Sigmoid colon (tissue), 6 donors: ENCODE measurements at regions not wholly inside any gene's neighbourhood (a gene's known extent, or its start where the extent isn't known, plus 50 kb on each side); places are given as distances from the start of the nearest gene placed in this dataset.

Experiments
- DNase-seq: peaks from one replicate; pipeline ENCODE4 v3.0.0-alpha.2; 2019
- H3K27ac ChIP-seq, 4 donors: fragments of 200-600 bp; sonication (generic); one replicate each; pipeline ENCODE4 v1.5.1; 2016 to 2019; ENCODE audit warnings: mild to moderate bottlenecking in 1 of 4
- H3K27me3 ChIP-seq, 3 donors: fragments of 200-600 bp; sonication (generic); one replicate each; pipeline ENCODE4 v1.5.1; 2019; ENCODE audit warnings: mild to moderate bottlenecking in 1 of 3
- H3K36me3 ChIP-seq, 4 donors: fragments of 200-600 bp; sonication (generic); one replicate each; pipeline ENCODE4 v1.5.1; 2016 to 2019
- H3K4me1 ChIP-seq, 4 donors: fragments of 200-600 bp; sonication (generic); one replicate each; pipeline ENCODE4 v1.5.1; 2017 to 2019
- H3K4me3 ChIP-seq, 4 donors: fragments of 200-600 bp; sonication (generic); one replicate each; pipeline ENCODE4 v1.5.1; 2017 to 2019; ENCODE audit warnings: mild to moderate bottlenecking in 2 of 4, moderate library complexity in 1 of 4
- H3K9me3 ChIP-seq, 4 donors: fragments of 200-600 bp in 3 of 4; sonication (generic) in 3 of 4; one replicate each; pipeline versions ENCODE4 v1.5.1 to v1.6.1; 2013 to 2019
- CTCF ChIP-seq, 4 experiments: fragments of 450-650 bp in 3 of 4; fragments of 200-600 bp in 1 of 4; IDR thresholded peaks; one replicate each; pipeline ENCODE4 v1.5.1; 2016 to 2019; ENCODE audit warnings: antibody characterized with exemption in 4 of 4, mild to moderate bottlenecking in 3 of 4, moderate library complexity in 2 of 4
- EP300 ChIP-seq, 4 donors: sonication (generic); formaldehyde crosslinking; IDR thresholded peaks; one replicate each; pipeline ENCODE4 v1.6.1; 2017; ENCODE audit warnings: antibody characterized with exemption in 4 of 4
- POLR2A ChIP-seq, 2 donors: fragments of 450-650 bp; IDR thresholded peaks; one replicate each; pipeline ENCODE4 v1.6.1; 2016; ENCODE audit warnings: antibody characterized with exemption in 2 of 2, mild to moderate bottlenecking in 2 of 2, moderate library complexity in 2 of 2
- POLR2AphosphoS5 ChIP-seq, 4 donors: sonication (generic); formaldehyde crosslinking; IDR thresholded peaks; one replicate each; pipeline ENCODE4 v1.6.1; 2017; ENCODE audit warnings: antibody characterized with exemption in 4 of 4
- WGBS, 2 donors: extraction: QIAGEN DNeasy Blood & Tissue Kit; methylation state at CpG; one replicate each; pipeline ENCODE4 v1.1.7; 2013; 5-methylcytosine and 5-hydroxymethylcytosine counted together
- intact Hi-C: fragments of 100-400 bp; cut with DNase I; formaldehyde crosslinking; loops from one replicate; pipeline ENCODE4 v1.15.1; 2023
- donor health status: healthy with polysubstance abuse.
- donor health status: healthy.

DNA sequence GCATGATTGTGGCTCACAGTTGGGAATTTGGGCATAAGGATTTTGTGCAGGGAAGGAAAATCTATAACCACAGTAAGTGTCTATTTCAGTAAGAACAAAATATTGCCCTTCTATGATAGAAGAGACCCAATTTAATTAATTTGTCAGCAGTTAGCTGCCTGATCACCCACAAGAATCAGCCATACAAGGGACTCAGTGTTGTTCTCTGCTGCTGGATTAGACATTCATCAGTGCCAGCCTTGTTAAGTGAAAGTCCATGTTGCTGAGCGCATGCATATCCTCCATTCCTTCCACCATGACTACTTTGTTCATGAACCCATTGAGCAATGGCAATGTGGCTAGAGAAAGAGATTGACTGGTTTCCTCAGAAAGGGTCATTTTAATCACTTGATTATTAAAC lies 125.3 kb upstream of the PDHA2 start:
- intact Hi-C loops, result no loop called here
- TF ChIP-seq POLR2A (IDR thresholded peaks at IDR 0.05), result no peak
- TF ChIP-seq POLR2AphosphoS5 (IDR thresholded peaks at IDR 0.05), result no peak
- TF ChIP-seq EP300 (IDR thresholded peaks at IDR 0.05), result no peak
- no peak for TF ChIP-seq CTCF (IDR thresholded peaks at IDR 0.05)

GRCh38 chr4:95705323-95705722 lies 134.6 kb upstream of the PDHA2 start:
- Histone ChIP-seq H3K4me1 (peaks cover 0 to 15% (median 0%) of the 10 kb centered on the region in 4 donors), H3K27ac (no peak overlapping the region), H3K36me3 (no peaks in the 10 kb centered on the region), H3K4me3 (no peak overlapping the region), H3K9me3 (no peaks in the 10 kb centered on the region), H3K27me3 (no peaks in the 10 kb centered on the region)
- intact Hi-C loops, result no loop called here
- TF ChIP-seq CTCF (IDR thresholded peaks at IDR 0.05), result no peak
- no peak for TF ChIP-seq POLR2A (IDR thresholded peaks at IDR 0.05)
- no peak for TF ChIP-seq POLR2AphosphoS5 (IDR thresholded peaks at IDR 0.05)
- TF ChIP-seq EP300 (IDR thresholded peaks at IDR 0.05), result no peak
- no peak for DNase-seq

More for the DNA sequence above, 125.3 kb upstream of the PDHA2 start:
- H3K36me3 ChIP-seq, result no peaks in the 10 kb centered on the region
- H3K9me3 ChIP-seq, result no peaks in the 10 kb centered on the region
- no peak overlapping the region for H3K27ac ChIP-seq
- no peaks in the 10 kb centered on the region for H3K4me1 ChIP-seq
- no peaks in the 10 kb centered on the region for H3K27me3 ChIP-seq
- no peak for DNase-seq
- no peak overlapping the region for H3K4me3 ChIP-seq
- WGBS, 2 donors, result 99 to 100% methylated on average over 1 of the region's 1 CpG

- intact Hi-C loops, result no loop called here
- Histone ChIP-seq H3K36me3 (no peaks in the 10 kb centered on the region), H3K27ac (peak overlapping the region in 2 of 4 donors; percentile 40 to 60), H3K4me3 (no peak overlapping the region), H3K27me3 (no peaks in the 10 kb centered on the region), H3K4me1 (peaks cover 0 to 15% (median 0%) of the 10 kb centered on the region in 4 donors), H3K9me3 (no peaks in the 10 kb centered on the region)
- WGBS, 2 donors, result 52 to 59% methylated on average over 5 of the region's 5 CpGs
- TF ChIP-seq POLR2AphosphoS5 (IDR thresholded peaks at IDR 0.05) (peak; percentile 35 to 56 (median 46)), CTCF (IDR thresholded peaks at IDR 0.05) (no peak), EP300 (IDR thresholded peaks at IDR 0.05) (no peak)
- DNase-seq, result no peak
These were observed 138.3 kb upstream of the PDHA2 start for GRCh38 chr4:95701500-95702170.

- Histone ChIP-seq H3K9me3 (no peaks in the 10 kb centered on the region), H3K4me3 (no peak overlapping the region), H3K36me3 (no peaks in the 10 kb centered on the region), H3K27me3 (no peaks in the 10 kb centered on the region), H3K4me1 (no peaks in the 10 kb centered on the region), H3K27ac (no peak overlapping the region)
- DNase-seq, result no peak
- TF ChIP-seq EP300 (IDR thresholded peaks at IDR 0.05) (no peak), POLR2AphosphoS5 (IDR thresholded peaks at IDR 0.05) (no peak), CTCF (IDR thresholded peaks at IDR 0.05) (no peak), POLR2A (IDR thresholded peaks at IDR 0.05) (no peak)
- intact Hi-C loops, result no loop called here
- WGBS, 2 donors, result 92 to 94% methylated on average over 3 of the region's 3 CpGs
These were observed 145.5 kb upstream of the PDHA2 start for GRCh38 chr4:95694411-95694810.

- no peak for DNase-seq
- no peaks in the 10 kb centered on the region for H3K4me1 ChIP-seq
- H3K4me3 ChIP-seq, result no peak overlapping the region
- 41 to 49% methylated on average over 2 of the region's 2 CpGs for WGBS, 2 donors
- no peaks in the 10 kb centered on the region for H3K36me3 ChIP-seq
- H3K27ac ChIP-seq, result no peak overlapping the region
- H3K9me3 ChIP-seq, result no peaks in the 10 kb centered on the region
- intact Hi-C loops, result no loop called here
- TF ChIP-seq POLR2A (IDR thresholded peaks at IDR 0.05), result no peak
- no peak for TF ChIP-seq POLR2AphosphoS5 (IDR thresholded peaks at IDR 0.05)
- no peak for TF ChIP-seq EP300 (IDR thresholded peaks at IDR 0.05)
- TF ChIP-seq CTCF (IDR thresholded peaks at IDR 0.05), result no peak
- H3K27me3 ChIP-seq, result no peaks in the 10 kb centered on the region
These were observed 144.8 kb upstream of the UNC5C start for GRCh38 chr4:95693594-95693993.
